ENCODE measurements at regions not wholly inside any gene's neighbourhood (a gene's known extent, or its start where the extent isn't known, plus 50 kb on each side); places are given as distances from the start of the nearest gene placed in this dataset.
"Not testable (repeated sequence)": the region's sequence is repeated elsewhere in the genome, so short reads cannot be mapped to it uniquely, and the experiment has no call there.

- TF ChIP-seq CTCF (conservative IDR thresholded peaks at IDR 0.05; ENCODE audit: low read length); EZH2phosphoT487 (IDR thresholded peaks at IDR 0.05; ENCODE audit: borderline replicate concordance, low read depth, low read length): not testable (repeated sequence)
Observed at GRCh38 chr6:82549480-82549879, 185.9 kb downstream of the TPBG start.
